BLaER1 treated with 17β-estradiol and CSF1 and Interleukin-3, amounts not matched to agents 10 nM and 100 nM (cell line): ENCODE measurements at regions not wholly inside any gene's neighbourhood (a gene's known extent, or its start where the extent isn't known, plus 50 kb on each side); places are given as distances from the start of the nearest gene placed in this dataset.
"Not testable (repeated sequence)": the region's sequence is repeated elsewhere in the genome, so short reads cannot be mapped to it uniquely, and the experiment has no call there.

Experiments used
- H3K27ac ChIP-seq, 11 experiments: shearing (Covaris generic); formaldehyde crosslinking; 2 replicates each; pipeline ENCODE4 v1.8.1; 2022
- H3K27me3 ChIP-seq, 11 experiments: shearing (Covaris generic); formaldehyde crosslinking; 2 replicates each; pipeline ENCODE4 v1.8.1; 2022
- H3K36me3 ChIP-seq, 11 experiments: shearing (Covaris generic); formaldehyde crosslinking; 2 replicates each; pipeline ENCODE4 v1.8.1; 2022
- H3K4me1 ChIP-seq, 10 experiments: shearing (Covaris generic); formaldehyde crosslinking; 2 replicates each; pipeline ENCODE4 v1.8.1; 2022
- H3K4me2 ChIP-seq, 11 experiments: shearing (Covaris generic); formaldehyde crosslinking; 2 replicates each; pipeline ENCODE4 v1.8.1; 2022
- H3K4me3 ChIP-seq, 10 experiments: shearing (Covaris generic); formaldehyde crosslinking; 2 replicates each; pipeline ENCODE4 v1.8.1; 2022
- H3K9ac ChIP-seq, 11 experiments: shearing (Covaris generic); formaldehyde crosslinking; 2 replicates each; pipeline ENCODE4 v1.8.1; 2022
- H3K9me3 ChIP-seq, 11 experiments: shearing (Covaris generic); formaldehyde crosslinking; replicated peaks in 1 of 11; 2 replicates each; pipeline ENCODE4 v1.8.1; 2022
- H4K20me1 ChIP-seq, 11 experiments: shearing (Covaris generic); formaldehyde crosslinking; 2 replicates each; pipeline ENCODE4 v1.8.1; 2022
- Cebpa-rat ChIP-seq, 11 experiments: shearing (Covaris generic); IDR thresholded peaks; 2 replicates each; pipeline ENCODE4 v1.8.1; 2022

GRCh38 chr10:55803055-55803454 lies 558.0 kb downstream of the ZWINT start:
- no peak overlapping the region for H3K4me3 ChIP-seq
- no peak overlapping the region for H3K27ac ChIP-seq
- no peaks in the 10 kb centered on the region for H3K9me3 ChIP-seq
- H3K4me2 ChIP-seq = no peak overlapping the region
- no peaks in the 10 kb centered on the region for H3K36me3 ChIP-seq
- no peaks in the 10 kb centered on the region for H4K20me1 ChIP-seq
- H3K27me3 ChIP-seq = no peaks in the 10 kb centered on the region
- TF ChIP-seq Cebpa-rat (IDR thresholded peaks at IDR 0.05) = no peak
- H3K9ac ChIP-seq = no peak overlapping the region
- no peaks in the 10 kb centered on the region for H3K4me1 ChIP-seq

GRCh38 chr10:55801353-55801661 lies 559.8 kb downstream of the ZWINT start:
- H3K9me3 ChIP-seq = no peaks in the 10 kb centered on the region
- H3K4me2 ChIP-seq = no peak overlapping the region
- H3K27ac ChIP-seq = no peak overlapping the region
- no peaks in the 10 kb centered on the region for H4K20me1 ChIP-seq
- H3K4me1 ChIP-seq = no peaks in the 10 kb centered on the region
- H3K4me3 ChIP-seq = no peak overlapping the region
- H3K36me3 ChIP-seq = no peaks in the 10 kb centered on the region
- no peak overlapping the region for H3K9ac ChIP-seq
- H3K27me3 ChIP-seq = no peaks in the 10 kb centered on the region
- no peak for TF ChIP-seq Cebpa-rat (IDR thresholded peaks at IDR 0.05)

GRCh38 chr10:55800602-55801352 lies 560.3 kb downstream of the ZWINT start:
- H3K9ac ChIP-seq = no peak overlapping the region
- H4K20me1 ChIP-seq = no peaks in the 10 kb centered on the region
- no peak overlapping the region for H3K4me3 ChIP-seq

GRCh38 chr10:55793024-55793423 lies 568.0 kb downstream of the ZWINT start:
- TF ChIP-seq Cebpa-rat (IDR thresholded peaks at IDR 0.05) = no peak
- no peaks in the 10 kb centered on the region for H3K4me1 ChIP-seq
- H3K27ac ChIP-seq = no peak overlapping the region
- H3K27me3 ChIP-seq = no peaks in the 10 kb centered on the region
- no peaks in the 10 kb centered on the region for H3K9me3 ChIP-seq
- H3K4me3 ChIP-seq = no peak overlapping the region
- no peak overlapping the region for H3K4me2 ChIP-seq
- H4K20me1 ChIP-seq = no peaks in the 10 kb centered on the region
- no peaks in the 10 kb centered on the region for H3K36me3 ChIP-seq
- H3K9ac ChIP-seq = no peak overlapping the region

More at GRCh38 chr10:55800602-55801352, 560.3 kb downstream of the ZWINT start:
- Histone ChIP-seq H3K27me3 (no peaks in the 10 kb centered on the region), H3K4me2 (no peak overlapping the region), H3K9me3 (no peaks in the 10 kb centered on the region), H3K27ac (no peak overlapping the region), H3K36me3 (no peaks in the 10 kb centered on the region), H3K4me1 (no peaks in the 10 kb centered on the region)
- no peak for TF ChIP-seq Cebpa-rat (IDR thresholded peaks at IDR 0.05)

- not testable (repeated sequence) for H3K27ac ChIP-seq, H3K9me3 ChIP-seq, H4K20me1 ChIP-seq, H3K4me2 ChIP-seq, H3K4me3 ChIP-seq, H3K9ac ChIP-seq, H3K36me3 ChIP-seq, H3K4me1 ChIP-seq, H3K27me3 ChIP-seq
These were observed 570.8 kb downstream of the ZWINT start for GRCh38 chr10:55790276-55790675.

- H3K27me3 ChIP-seq = no peaks in the 10 kb centered on the region
- no peaks in the 10 kb centered on the region for H3K4me1 ChIP-seq
- H3K4me2 ChIP-seq = no peak overlapping the region
- no peak overlapping the region for H3K4me3 ChIP-seq
- no peaks in the 10 kb centered on the region for H3K9me3 ChIP-seq
- no peak overlapping the region for H3K9ac ChIP-seq
- H4K20me1 ChIP-seq = no peaks in the 10 kb centered on the region
- H3K36me3 ChIP-seq = no peaks in the 10 kb centered on the region
- TF ChIP-seq Cebpa-rat (IDR thresholded peaks at IDR 0.05) = no peak
- no peak overlapping the region for H3K27ac ChIP-seq
These were observed 574.5 kb downstream of the ZWINT start for GRCh38 chr10:55786461-55787050.

GRCh38 chr10:55782181-55782580 lies 578.9 kb downstream of the ZWINT start:
- H3K4me1 ChIP-seq = no peaks in the 10 kb centered on the region
- TF ChIP-seq Cebpa-rat (IDR thresholded peaks at IDR 0.05) = no peak
- H3K36me3 ChIP-seq = no peaks in the 10 kb centered on the region
- H3K9me3 ChIP-seq = no peaks in the 10 kb centered on the region
- no peak overlapping the region for H3K4me2 ChIP-seq
- no peak overlapping the region for H3K27ac ChIP-seq
- H3K27me3 ChIP-seq = no peaks in the 10 kb centered on the region
- H3K9ac ChIP-seq = no peak overlapping the region
- no peak overlapping the region for H3K4me3 ChIP-seq
- no peaks in the 10 kb centered on the region for H4K20me1 ChIP-seq

GRCh38 chr10:55766212-55766611 lies 594.8 kb downstream of the ZWINT start:
- Histone ChIP-seq H3K27me3 (no peaks in the 10 kb centered on the region), H3K27ac (no peak overlapping the region)
- no peak for TF ChIP-seq Cebpa-rat (IDR thresholded peaks at IDR 0.05)

GRCh38 chr10:55750458-55750857 lies 610.6 kb downstream of the ZWINT start:
- Histone ChIP-seq H3K4me2 (no peak overlapping the region), H3K4me1 (no peaks in the 10 kb centered on the region), H3K36me3 (no peaks in the 10 kb centered on the region), H3K9me3 (no peaks in the 10 kb centered on the region), H3K27me3 (no peaks in the 10 kb centered on the region), H3K27ac (no peak overlapping the region), H3K9ac (no peak overlapping the region), H4K20me1 (no peaks in the 10 kb centered on the region), H3K4me3 (no peak overlapping the region)
- no peak for TF ChIP-seq Cebpa-rat (IDR thresholded peaks at IDR 0.05)

More at GRCh38 chr10:55766212-55766611, 594.8 kb downstream of the ZWINT start:
- H3K36me3 ChIP-seq = no peaks in the 10 kb centered on the region
- H3K4me2 ChIP-seq = no peak overlapping the region
- H3K9ac ChIP-seq = no peak overlapping the region
- no peaks in the 10 kb centered on the region for H3K4me1 ChIP-seq
- no peaks in the 10 kb centered on the region for H4K20me1 ChIP-seq
- H3K4me3 ChIP-seq = no peak overlapping the region
- H3K9me3 ChIP-seq = no peaks in the 10 kb centered on the region

GRCh38 chr10:55747244-55747643 lies 613.8 kb downstream of the ZWINT start:
- Histone ChIP-seq H3K27me3 (no peaks in the 10 kb centered on the region), H3K9me3 (no peaks in the 10 kb centered on the region), H3K36me3 (no peaks in the 10 kb centered on the region), H3K4me1 (no peaks in the 10 kb centered on the region), H4K20me1 (no peaks in the 10 kb centered on the region), H3K9ac (no peak overlapping the region), H3K4me3 (no peak overlapping the region), H3K4me2 (no peak overlapping the region), H3K27ac (no peak overlapping the region)
- TF ChIP-seq Cebpa-rat (IDR thresholded peaks at IDR 0.05) = no peak
